ENCODE measurements at regions not wholly inside any gene's neighbourhood (a gene's known extent, or its start where the extent isn't known, plus 50 kb on each side); places are given as distances from the start of the nearest gene placed in this dataset.
"Not testable (repeated sequence)": the region's sequence is repeated elsewhere in the genome, so short reads cannot be mapped to it uniquely, and the experiment has no call there.

- no peak for FAIRE-seq
- no peak for DNase-seq (ENCODE audit: low spot score)
Observed at GRCh38 chr4:116688536-116688935, 396.8 kb downstream of the TRAM1L1 start.

- DNase-seq (ENCODE audit: low spot score): no peak
Observed at GRCh38 chr4:116668190-116668589, 417.2 kb downstream of the TRAM1L1 start.

GRCh38 chr4:116665716-116666115 lies 419.7 kb downstream of the TRAM1L1 start:
- FAIRE-seq (no peak), DNase-seq (ENCODE audit: low spot score) (no peak)

More at GRCh38 chr4:116668190-116668589, 417.2 kb downstream of the TRAM1L1 start:
- no peak for FAIRE-seq

DNA sequence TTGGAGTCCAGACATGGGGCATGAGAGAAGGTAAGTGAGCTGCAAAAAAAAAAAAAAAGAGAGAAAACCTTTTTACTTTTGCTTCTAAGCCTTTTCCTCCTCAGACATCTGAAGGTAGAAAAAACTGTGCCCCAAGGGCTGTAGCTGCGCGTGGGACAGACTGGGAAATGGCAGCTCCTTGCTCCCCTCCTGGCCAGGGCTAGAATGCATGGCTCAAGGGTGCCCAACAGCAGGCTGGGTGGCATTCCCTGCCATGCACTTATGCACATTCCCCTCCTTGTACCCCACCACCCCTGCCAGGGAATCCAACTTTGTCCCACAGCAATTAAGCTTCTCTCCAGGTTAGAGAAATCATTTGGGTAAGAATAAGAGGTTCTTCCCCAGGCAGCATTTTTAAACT lies 421.2 kb downstream of the TRAM1L1 start:
- DNase-seq (ENCODE audit: low spot score) (peak; percentile 2), FAIRE-seq (no peak)

DNA sequence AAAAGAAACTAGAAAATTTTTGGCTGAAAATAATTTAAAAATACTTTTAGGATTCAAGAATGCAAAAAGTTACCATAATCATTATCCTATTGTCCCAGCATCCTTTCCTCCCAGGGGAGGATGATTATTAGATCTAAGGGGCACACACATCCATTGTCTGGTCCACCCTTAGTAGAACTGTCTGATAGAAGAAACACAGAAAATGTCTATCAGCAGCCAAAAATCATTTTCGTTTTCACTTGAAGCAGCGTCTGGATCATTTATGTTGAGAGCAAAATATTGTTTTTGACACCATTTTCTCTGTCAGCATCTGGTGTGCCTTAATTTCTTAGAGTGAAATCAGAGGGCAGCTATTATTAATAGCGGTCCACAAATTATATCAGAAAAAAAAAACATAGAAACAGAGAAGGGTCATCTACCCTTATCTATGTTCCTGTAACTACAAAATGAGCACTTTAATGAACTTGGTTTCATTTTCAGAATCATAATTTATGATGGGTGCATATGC lies 446.3 kb downstream of the TRAM1L1 start:
- no peak for FAIRE-seq
- no peak for DNase-seq (ENCODE audit: low spot score)

GRCh38 chr4:116638592-116638991 lies 446.8 kb downstream of the TRAM1L1 start:
- DNase-seq (ENCODE audit: low spot score): no peak
- no peak for FAIRE-seq

- DNase-seq (ENCODE audit: low spot score) (no peak), FAIRE-seq (no peak)
Observed at GRCh38 chr4:116636917-116637316, 448.5 kb downstream of the TRAM1L1 start.

GRCh38 chr4:116632269-116632668 lies 453.1 kb downstream of the TRAM1L1 start:
- FAIRE-seq (no peak), DNase-seq (ENCODE audit: low spot score) (no peak)

DNA sequence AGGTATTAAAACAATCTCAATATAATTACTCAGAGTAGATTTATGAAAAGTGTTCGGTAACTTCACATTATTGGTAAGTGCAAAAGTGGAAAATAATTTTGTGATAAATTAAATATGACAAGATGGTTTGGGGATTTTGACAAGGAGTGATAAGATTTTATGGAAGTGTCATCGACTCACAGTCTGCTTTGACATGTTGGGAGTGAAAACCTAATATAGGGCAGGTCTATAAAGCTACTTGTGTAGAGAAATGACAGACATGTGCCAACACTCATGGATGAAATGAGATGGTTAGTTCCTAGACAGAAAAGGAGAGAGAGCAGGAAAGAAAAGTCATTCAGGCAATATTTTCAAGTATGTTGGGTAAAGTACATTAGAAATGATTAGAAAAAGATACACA lies 456.8 kb downstream of the TRAM1L1 start:
- DNase-seq (ENCODE audit: low spot score): no peak
- FAIRE-seq: no peak

DNA sequence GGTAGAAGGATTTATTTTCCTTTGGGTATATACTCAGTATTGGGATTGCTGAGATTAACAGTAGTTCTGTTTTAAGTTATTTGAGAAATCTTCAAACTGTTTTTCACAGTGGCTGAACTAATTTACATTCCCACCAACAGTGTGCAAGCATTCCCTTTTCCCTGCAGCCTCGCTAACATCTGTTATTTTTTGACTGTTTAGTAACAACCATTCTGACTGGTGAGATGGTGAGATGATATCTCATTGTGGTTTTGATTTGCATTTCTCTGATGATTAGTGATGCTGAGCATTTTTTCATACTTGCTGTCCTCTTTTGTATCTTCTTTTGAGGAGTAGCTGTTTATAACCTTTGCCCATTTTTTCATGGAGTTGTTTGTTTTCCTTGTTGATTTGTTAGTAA lies 457.8 kb downstream of the TRAM1L1 start:
- no peak for DNase-seq (ENCODE audit: low spot score)
- no peak for FAIRE-seq

- DNase-seq (ENCODE audit: low spot score); FAIRE-seq: not testable (repeated sequence)
Observed at GRCh38 chr4:116619508-116619907, 465.9 kb downstream of the TRAM1L1 start.

DNA sequence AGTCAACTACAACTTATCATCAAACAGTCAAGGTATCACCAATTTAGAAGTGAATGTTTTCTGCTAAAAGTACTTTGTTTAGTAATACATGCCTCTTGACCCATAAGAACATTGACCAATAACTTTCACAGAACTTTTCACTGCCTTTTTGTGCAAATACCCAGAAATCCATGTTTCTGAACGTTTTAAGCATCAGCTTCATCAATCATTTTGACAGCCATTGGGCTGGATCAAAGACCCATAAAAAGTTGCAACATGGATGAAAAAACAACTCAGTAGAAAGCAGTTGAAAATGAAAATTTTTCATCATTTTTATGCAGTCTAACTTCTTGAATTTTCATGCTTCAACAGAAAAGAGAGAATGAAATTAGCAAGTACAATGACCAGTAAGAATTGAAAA lies 466.7 kb downstream of the TRAM1L1 start:
- DNase-seq (ENCODE audit: low spot score) (no peak), FAIRE-seq (no peak)

DNA sequence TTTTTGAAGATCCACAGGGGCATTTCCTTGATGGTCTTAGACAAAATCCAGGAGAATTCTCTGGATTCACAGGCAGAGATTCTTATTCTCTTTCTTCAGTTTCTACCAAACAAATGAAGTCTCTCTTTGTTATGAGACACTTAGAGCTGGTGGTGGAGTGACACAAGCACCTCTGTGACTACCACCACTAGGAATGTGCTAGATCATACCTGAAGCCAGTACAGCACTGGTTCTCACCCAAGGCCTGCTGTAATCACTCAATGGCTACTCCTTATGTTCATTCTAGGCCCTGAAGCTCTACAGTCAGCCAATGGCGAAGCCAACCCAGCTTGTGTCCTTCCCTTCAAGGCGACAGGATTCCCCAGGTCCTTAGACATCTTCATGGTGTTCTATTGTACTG lies 482.3 kb downstream of the TRAM1L1 start:
- no peak for FAIRE-seq
- peak; percentile 1 for DNase-seq (ENCODE audit: low spot score)

GRCh38 chr4:116599859-116600258 lies 485.5 kb downstream of the TRAM1L1 start:
- DNase-seq (ENCODE audit: low spot score) (no peak), FAIRE-seq (no peak)

DNA sequence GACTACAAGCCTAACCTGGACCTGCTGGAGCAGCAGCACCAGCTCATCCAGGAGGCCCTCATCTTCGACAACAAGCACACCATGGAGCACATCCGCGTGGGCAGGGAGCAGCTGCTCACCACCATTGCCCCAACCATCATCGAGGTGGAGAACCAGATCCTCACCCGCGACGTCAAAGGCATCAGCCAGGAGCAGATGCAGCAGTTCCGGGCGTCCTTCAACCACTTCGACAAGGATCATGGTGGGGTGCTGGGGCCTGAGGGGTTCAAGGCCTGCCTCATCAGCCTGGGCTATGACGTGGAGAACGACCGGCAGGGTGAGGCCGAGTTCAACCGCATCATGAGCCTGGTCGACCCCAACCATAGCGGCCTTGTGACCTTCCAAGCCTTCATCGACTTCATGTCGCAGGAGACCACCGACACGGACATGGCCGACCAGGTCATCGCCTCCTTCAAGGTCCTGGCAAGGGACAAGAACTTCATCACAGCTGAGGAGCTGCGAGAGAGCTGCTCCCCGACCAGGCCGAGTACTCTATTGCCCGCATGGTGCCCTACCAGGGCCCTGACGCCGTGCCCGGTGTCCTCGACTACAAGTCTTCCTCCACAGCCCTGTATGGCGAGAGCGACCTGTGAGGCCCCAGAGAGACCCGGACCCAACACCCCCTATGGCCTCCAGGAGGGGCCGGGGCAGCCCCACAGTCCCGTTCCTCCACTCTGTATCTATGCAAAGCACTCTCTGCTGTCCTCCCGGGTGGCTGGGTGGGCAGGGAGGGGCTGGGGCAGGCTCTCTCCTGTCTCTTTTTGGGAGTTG lies 486.2 kb downstream of the TRAM1L1 start:
- no peak for DNase-seq (ENCODE audit: low spot score)
- FAIRE-seq: no peak

GRCh38 chr4:116598155-116598979 lies 487.0 kb downstream of the TRAM1L1 start:
- DNase-seq (ENCODE audit: low spot score) (no peak), FAIRE-seq (no peak)

GRCh38 chr4:116590648-116591047 lies 494.7 kb downstream of the TRAM1L1 start:
- FAIRE-seq (no peak), DNase-seq (ENCODE audit: low spot score) (no peak)

GRCh38 chr4:116588783-116589182 lies 496.6 kb downstream of the TRAM1L1 start:
- DNase-seq (ENCODE audit: low spot score): no peak
- FAIRE-seq: no peak

DNA sequence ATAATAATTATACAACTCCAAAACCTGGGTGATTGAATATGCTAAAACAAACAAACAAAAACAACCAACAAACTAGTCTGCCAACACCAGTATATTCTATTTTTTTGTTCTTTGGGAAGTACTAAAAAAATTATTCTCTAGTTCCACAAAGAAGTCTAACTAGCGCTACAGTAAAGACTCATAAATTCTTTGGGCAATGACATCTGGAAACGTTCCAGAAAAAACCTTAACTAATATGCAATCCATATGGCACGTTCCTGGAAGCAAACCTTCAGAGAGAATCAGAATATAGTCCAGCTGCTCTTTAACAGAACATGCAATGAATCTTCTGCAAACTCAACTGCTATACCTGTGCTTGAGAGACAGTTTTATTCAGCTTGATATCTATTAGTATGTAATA lies 500.1 kb downstream of the TRAM1L1 start:
- DNase-seq (ENCODE audit: low spot score): no peak
- FAIRE-seq: no peak

- no peak for DNase-seq (ENCODE audit: low spot score)
- FAIRE-seq: no peak
Observed at GRCh38 chr4:116577321-116577720, 508.1 kb downstream of the TRAM1L1 start.

GRCh38 chr4:116573540-116573939 lies 511.8 kb downstream of the TRAM1L1 start:
- DNase-seq (ENCODE audit: low spot score) (no peak), FAIRE-seq (no peak)

- FAIRE-seq: no peak
- DNase-seq (ENCODE audit: low spot score): no peak
Observed at GRCh38 chr4:116561768-116562167, 523.6 kb downstream of the TRAM1L1 start.

Measured in urothelium cell line (cell line).